Gastroesophageal sphincter (tissue), 4 donors: ENCODE measurements at regions not wholly inside any gene's neighbourhood (a gene's known extent, or its start where the extent isn't known, plus 50 kb on each side); places are given as distances from the start of the nearest gene placed in this dataset.

Experiments used
- ATAC-seq: fragments of 150-250 bp; one replicate; pipeline ENCODE4 v1.9.1; 2016; ENCODE audit warnings: mild to moderate bottlenecking, moderate library complexity
- H3K27ac ChIP-seq, 4 donors: fragments of 200-600 bp; sonication (generic) in 3 of 4; 1 replicate in 3 of 4; 2 replicates in 1 of 4; pipeline ENCODE4 v1.5.1; 2016 to 2019
- H3K27me3 ChIP-seq: fragments of 200-600 bp; sonication (generic); one replicate; pipeline ENCODE4 v1.5.1; 2019
- H3K36me3 ChIP-seq, 2 donors: fragments of 200-600 bp; sonication (generic); one replicate each; pipeline ENCODE4 v1.5.1; 2019; ENCODE audit warnings: control low read depth in 1 of 2
- H3K4me1 ChIP-seq, 3 donors: fragments of 200-600 bp; sonication (generic); 1 replicate in 2 of 3; 2 replicates in 1 of 3; pipeline ENCODE4 v1.5.1; 2016 to 2019; ENCODE audit warnings: control low read depth in 2 of 3
- H3K4me3 ChIP-seq, 2 donors: fragments of 200-600 bp; sonication (generic); one replicate each; pipeline ENCODE4 v1.5.1; 2019; ENCODE audit warnings: mild to moderate bottlenecking in 1 of 2, moderate library complexity in 1 of 2
- H3K9me3 ChIP-seq, 3 donors: fragments of 200-600 bp; sonication (generic); one replicate each; pipeline ENCODE4 v1.5.1; 2017 to 2019; ENCODE audit warnings: control low read depth in 2 of 3
- CTCF ChIP-seq, 4 experiments: fragments of 200-600 bp in 2 of 4; fragments of 450-650 bp in 2 of 4; sonication (generic) in 1 of 4; IDR thresholded peaks; one replicate each; pipeline ENCODE4 v1.5.1; 2017 to 2019; ENCODE audit warnings: antibody characterized with exemption in 4 of 4, mild to moderate bottlenecking in 2 of 4, moderate library complexity in 2 of 4
- EP300 ChIP-seq: sonication (generic); formaldehyde crosslinking; IDR thresholded peaks from one replicate; pipeline ENCODE4 v1.6.1; 2017; ENCODE audit warnings: antibody characterized with exemption, mild to moderate bottlenecking
- POLR2AphosphoS5 ChIP-seq: sonication (generic); formaldehyde crosslinking; IDR thresholded peaks from one replicate; pipeline ENCODE4 v1.6.1; 2017; ENCODE audit warnings: antibody characterized with exemption
- WGBS, 2 donors: methylation state at CpG; one replicate each; pipeline ENCODE4 v1.1.5; 2018; ENCODE audit warnings: low coverage in 1 of 2; 5-methylcytosine and 5-hydroxymethylcytosine counted together
- small RNA-seq, 4 donors: library from RNA; depleted of rRNA; stranded (forward); fragments of <200 nt; gene quantifications; one replicate each; pipeline ENCODE3, GENCODE V24; 2016

- H3K4me3 ChIP-seq, result no peak overlapping the region
- H3K36me3 ChIP-seq, result no peaks in the 10 kb centered on the region
- 60 to 87% methylated on average over 1 to 4 of the region's 4 CpGs for WGBS, 2 donors
- no peak for TF ChIP-seq POLR2AphosphoS5
- TF ChIP-seq CTCF (IDR thresholded peaks at IDR 0.05), result no peak
- TF ChIP-seq EP300, result no peak
- H3K27me3 ChIP-seq, result no peaks in the 10 kb centered on the region
- no peaks in the 10 kb centered on the region for H3K4me1 ChIP-seq
- no peak overlapping the region for H3K27ac ChIP-seq
- ATAC-seq, result no peak
- H3K9me3 ChIP-seq, result no peaks in the 10 kb centered on the region
Measured at GRCh38 chr3:67704322-67704721, 49.9 kb upstream of the SUCLG2 start.

Small RNA genes in the stretch of these regions (small RNA-seq; reads per million reads assigned to genes)
- gene AC107626.1, result 0 reads per million in 4 donors
